Upper lobe of right lung (tissue), 1 donor: ENCODE measurements at regions not wholly inside any gene's neighbourhood (a gene's known extent, or its start where the extent isn't known, plus 50 kb on each side); places are given as distances from the start of the nearest gene placed in this dataset.

ENCODE experiments used
- ATAC-seq: fragments of 200-7000 bp; cut with Tn5 transposase; one replicate; pipeline ENCODE4 v1.9.1; 2020; ENCODE audit warnings: mild to moderate bottlenecking, moderate library complexity
- DNase-seq: peaks from one replicate; pipeline ENCODE4 v3.0.0-alpha.2; 2020
- H3K27ac ChIP-seq: fragments of 200-600 bp; one replicate; pipeline ENCODE4 v1.8.0; 2022
- H3K27me3 ChIP-seq: fragments of 200-600 bp; one replicate; pipeline ENCODE4 v1.8.0; 2022; ENCODE audit warnings: mild to moderate bottlenecking
- H3K36me3 ChIP-seq: fragments of 200-600 bp; one replicate; pipeline ENCODE4 v1.8.0; 2022
- H3K4me1 ChIP-seq: fragments of 200-600 bp; one replicate; pipeline ENCODE4 v1.8.0; 2022
- H3K4me3 ChIP-seq: fragments of 200-600 bp; one replicate; pipeline ENCODE4 v1.8.0; 2022; ENCODE audit warnings: mild to moderate bottlenecking
- H3K9me3 ChIP-seq: fragments of 200-600 bp; one replicate; pipeline ENCODE4 v1.8.0; 2022
- intact Hi-C: fragments of 100-400 bp; cut with DNase I; formaldehyde crosslinking; loops from one replicate; pipeline ENCODE4 v1.11.0; 2022
- TF ChIP-seq, protein P1 (sequence below): fragments of 200-600 bp; IDR thresholded peaks from one replicate; pipeline ENCODE4 v1.8.0; 2022; ENCODE audit warnings: antibody characterized with exemption
- donor health status: DM: no; HTN: yes; CAD: no; lungs with severe emphysema.

DNA sequence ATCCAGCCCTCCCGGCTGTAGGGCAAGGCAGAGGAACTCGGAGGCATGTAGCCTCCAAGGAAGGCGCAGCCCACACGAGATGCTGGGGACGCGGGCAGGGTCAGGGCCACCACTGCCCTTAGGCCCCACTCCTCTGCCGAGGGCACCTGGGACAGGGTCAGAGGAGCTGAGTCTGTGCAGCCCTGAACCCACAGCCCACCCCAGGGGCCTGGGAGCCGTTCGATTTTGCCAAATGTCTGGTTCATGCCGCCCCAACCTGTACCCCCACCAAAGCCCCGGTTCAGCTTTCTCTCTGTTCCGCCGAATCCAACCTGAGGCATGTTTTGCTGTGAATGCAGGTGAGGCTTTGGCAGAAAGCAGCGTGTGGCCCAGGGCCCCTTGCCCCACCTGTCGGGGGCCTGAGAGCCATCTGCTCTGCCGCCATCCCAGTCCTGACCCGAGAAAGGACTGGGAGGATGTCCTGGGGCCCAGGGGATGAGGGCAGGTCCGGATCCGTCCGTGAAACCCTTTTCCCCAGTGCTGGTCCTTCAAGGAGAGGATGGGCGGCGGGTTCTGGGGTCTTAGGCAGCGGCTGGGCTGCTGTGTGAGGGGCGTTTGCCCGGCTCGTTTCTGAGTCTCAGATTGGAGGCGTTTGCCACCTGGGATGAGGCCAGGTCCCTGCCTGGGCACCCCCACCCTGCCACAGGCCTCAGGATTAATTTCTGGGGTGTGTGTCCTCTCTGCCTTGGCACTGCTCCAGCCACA is 79.3 kb upstream of the GATA5 start:
- DNase-seq (no peak), ATAC-seq (no peak)
- H3K4me3 ChIP-seq, result no peak overlapping the region
- no peaks in the 10 kb centered on the region for H3K9me3 ChIP-seq
- intact Hi-C loops, result no loop called here
- H3K4me1 ChIP-seq, result peaks cover 3% of the 10 kb centered on the region
- H3K36me3 ChIP-seq, result no peaks in the 10 kb centered on the region
- TF ChIP-seq, protein P1, sequence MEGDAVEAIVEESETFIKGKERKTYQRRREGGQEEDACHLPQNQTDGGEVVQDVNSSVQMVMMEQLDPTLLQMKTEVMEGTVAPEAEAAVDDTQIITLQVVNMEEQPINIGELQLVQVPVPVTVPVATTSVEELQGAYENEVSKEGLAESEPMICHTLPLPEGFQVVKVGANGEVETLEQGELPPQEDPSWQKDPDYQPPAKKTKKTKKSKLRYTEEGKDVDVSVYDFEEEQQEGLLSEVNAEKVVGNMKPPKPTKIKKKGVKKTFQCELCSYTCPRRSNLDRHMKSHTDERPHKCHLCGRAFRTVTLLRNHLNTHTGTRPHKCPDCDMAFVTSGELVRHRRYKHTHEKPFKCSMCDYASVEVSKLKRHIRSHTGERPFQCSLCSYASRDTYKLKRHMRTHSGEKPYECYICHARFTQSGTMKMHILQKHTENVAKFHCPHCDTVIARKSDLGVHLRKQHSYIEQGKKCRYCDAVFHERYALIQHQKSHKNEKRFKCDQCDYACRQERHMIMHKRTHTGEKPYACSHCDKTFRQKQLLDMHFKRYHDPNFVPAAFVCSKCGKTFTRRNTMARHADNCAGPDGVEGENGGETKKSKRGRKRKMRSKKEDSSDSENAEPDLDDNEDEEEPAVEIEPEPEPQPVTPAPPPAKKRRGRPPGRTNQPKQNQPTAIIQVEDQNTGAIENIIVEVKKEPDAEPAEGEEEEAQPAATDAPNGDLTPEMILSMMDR, result no peak
- no peak overlapping the region for H3K27ac ChIP-seq
- peaks cover 79% of the 10 kb centered on the region for H3K27me3 ChIP-seq

DNA sequence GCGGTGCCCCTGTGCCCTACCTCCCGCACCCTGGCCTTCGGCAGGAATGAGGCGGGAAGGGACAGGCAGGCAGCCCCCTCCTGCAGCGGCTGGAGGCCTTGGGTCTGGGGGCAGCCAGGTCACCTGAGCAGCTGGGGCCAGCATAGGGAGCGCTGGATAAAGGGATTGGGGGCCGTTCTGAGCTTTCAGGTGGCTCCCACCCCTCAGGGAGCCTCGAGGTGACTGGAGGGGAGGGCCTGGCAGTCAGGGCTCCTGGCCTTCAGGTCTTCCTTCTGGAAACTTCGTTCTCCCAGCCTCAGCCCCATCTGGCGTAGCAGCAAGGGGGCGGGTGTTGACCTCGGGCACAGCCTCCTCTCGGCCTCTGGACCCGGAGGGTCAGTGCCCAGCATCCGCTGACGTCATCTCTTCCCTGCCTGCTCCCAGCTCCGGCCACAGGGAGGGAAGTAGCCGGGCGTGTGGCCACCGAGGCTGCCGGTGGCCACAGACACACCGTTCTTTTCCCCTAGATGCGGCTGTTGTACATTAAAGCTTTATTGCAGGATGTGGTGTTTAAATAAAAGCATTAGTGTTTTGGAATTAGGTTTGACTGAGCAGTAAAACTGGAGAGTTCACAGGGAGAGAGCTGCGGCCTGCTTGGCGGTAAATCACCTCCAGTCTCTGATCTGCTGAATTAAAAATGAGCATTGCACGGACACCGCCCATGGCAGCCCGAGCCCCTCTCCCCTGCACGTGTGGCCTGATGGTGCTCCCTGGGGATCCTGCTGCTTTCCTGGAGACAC is 80.0 kb upstream of the GATA5 start:
- intact Hi-C loops, result no loop called here
- no peaks in the 10 kb centered on the region for H3K36me3 ChIP-seq
- no peak overlapping the region for H3K27ac ChIP-seq
- TF ChIP-seq, protein P1, result no peak
- no peak for ATAC-seq
- peaks cover 80% of the 10 kb centered on the region for H3K27me3 ChIP-seq
- H3K9me3 ChIP-seq, result no peaks in the 10 kb centered on the region
- H3K4me3 ChIP-seq, result no peak overlapping the region
- no peak for DNase-seq
- H3K4me1 ChIP-seq, result no peaks in the 10 kb centered on the region

DNA sequence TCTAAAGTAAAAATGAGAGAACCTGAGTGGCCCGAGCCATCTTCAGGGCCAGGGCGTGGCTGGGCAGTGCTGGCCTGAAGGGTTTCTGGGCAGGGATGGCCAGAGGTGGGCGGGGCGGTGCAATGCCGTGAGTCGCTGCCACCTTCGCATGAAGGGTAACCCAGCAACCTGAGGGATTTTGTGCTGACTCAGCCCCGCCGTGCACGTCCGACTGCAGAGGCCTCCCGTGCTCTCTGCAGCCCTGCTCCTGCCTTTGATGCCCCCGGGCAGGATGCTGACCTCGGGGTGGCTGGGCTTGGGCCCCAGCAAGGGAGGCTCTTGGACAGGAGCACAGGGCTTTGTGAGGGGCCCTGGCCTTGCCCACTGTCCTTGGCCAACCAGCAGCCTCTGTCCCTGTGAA is 81.7 kb upstream of the GATA5 start:
- H3K4me3 ChIP-seq, result no peak overlapping the region
- intact Hi-C loops, result no loop called here
- H3K9me3 ChIP-seq, result no peaks in the 10 kb centered on the region
- H3K4me1 ChIP-seq, result no peaks in the 10 kb centered on the region
- no peaks in the 10 kb centered on the region for H3K36me3 ChIP-seq
- ATAC-seq, result no peak
- DNase-seq, result no peak
- TF ChIP-seq, protein P1, result no peak
- peaks cover 80% of the 10 kb centered on the region for H3K27me3 ChIP-seq
- no peak overlapping the region for H3K27ac ChIP-seq

DNA sequence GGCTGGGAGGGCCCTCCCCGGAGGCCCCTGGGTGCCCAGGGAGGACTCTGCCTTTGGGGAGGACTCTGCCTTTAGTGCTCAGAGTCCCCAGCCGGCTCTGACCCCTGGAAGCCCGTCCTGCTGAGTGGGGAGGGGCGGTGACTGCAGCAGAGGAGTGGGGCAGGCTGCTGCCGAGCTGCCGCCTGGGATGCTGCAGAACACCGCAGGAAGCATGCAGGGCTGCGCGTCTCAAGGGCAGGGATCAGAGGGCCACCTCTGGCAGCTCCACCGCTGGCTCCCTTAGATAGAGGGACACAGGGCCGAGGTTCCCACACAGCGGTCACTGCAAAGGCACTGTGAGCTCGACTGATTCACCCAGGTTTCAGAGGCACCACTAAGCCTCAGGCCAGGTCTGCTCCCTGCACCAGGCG is 82.2 kb upstream of the GATA5 start:
- ATAC-seq (no peak), DNase-seq (no peak)
- intact Hi-C loops, result no loop called here
- Histone ChIP-seq H3K4me1 (no peaks in the 10 kb centered on the region), H3K27me3 (peaks cover 79% of the 10 kb centered on the region), H3K27ac (no peak overlapping the region), H3K4me3 (no peak overlapping the region), H3K9me3 (no peaks in the 10 kb centered on the region), H3K36me3 (no peaks in the 10 kb centered on the region)
- TF ChIP-seq, protein P1, result no peak

DNA sequence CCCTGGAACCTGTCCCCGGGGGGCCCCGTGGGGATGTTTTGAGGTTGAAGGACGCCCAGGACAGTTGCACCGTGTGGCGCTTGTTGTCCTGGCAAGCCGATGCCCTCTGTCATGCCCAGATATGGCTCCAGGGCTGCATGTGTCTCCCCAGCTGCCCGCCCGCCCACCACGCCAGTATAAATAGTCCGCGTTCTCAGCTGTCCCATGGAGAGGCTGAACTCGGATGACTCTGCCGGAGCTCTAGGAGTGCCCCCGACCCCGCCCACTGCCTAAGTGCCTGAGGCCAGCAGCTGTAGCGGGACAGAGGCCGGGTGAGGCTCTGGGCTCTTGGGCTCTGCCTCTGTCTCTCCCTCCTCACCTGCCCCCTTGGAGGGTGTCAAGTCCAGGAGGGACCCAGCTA is 83.0 kb upstream of the GATA5 start:
- Histone ChIP-seq H3K4me3 (no peak overlapping the region), H3K9me3 (no peaks in the 10 kb centered on the region), H3K4me1 (no peaks in the 10 kb centered on the region), H3K27ac (no peak overlapping the region), H3K36me3 (no peaks in the 10 kb centered on the region), H3K27me3 (peaks cover 72% of the 10 kb centered on the region)
- intact Hi-C loops, result no loop called here
- no peak for ATAC-seq
- TF ChIP-seq, protein P1, result no peak
- DNase-seq, result no peak
